ENCODE measurements at regions not wholly inside any gene's neighbourhood (a gene's known extent, or its start where the extent isn't known, plus 50 kb on each side); places are given as distances from the start of the nearest gene placed in this dataset.
A peak's percentile ranks its signal among the peaks of the same experiment; 100 is the strongest.

GRCh38 chr10:6311700-6312330 is 109.1 kb downstream of the PFKFB3 start:
- no peaks in the 10 kb centered on the region for H3K36me3 ChIP-seq
- intact Hi-C loops (cut with DNase I), result no loop called here
- WGBS, 2 donors, result 85 to 90% methylated on average over 11 of the region's 11 CpGs
- no peak overlapping the region for H3K4me3 ChIP-seq
- H3K27ac ChIP-seq, result no peak overlapping the region
- H3K9me3 ChIP-seq, result no peaks in the 10 kb centered on the region
- no peak for TF ChIP-seq CTCF (IDR thresholded peaks at IDR 0.05)
- no peaks in the 10 kb centered on the region for H3K27me3 ChIP-seq
- peaks cover 0 to 3% (median 0%) of the 10 kb centered on the region in 3 donors for H3K4me1 ChIP-seq
- ATAC-seq, result no peak
- no peak for DNase-seq
- no peak for FAIRE-seq

GRCh38 chr10:6312636-6313035 is 109.9 kb downstream of the PFKFB3 start:
- intact Hi-C loops (cut with DNase I), result no loop called here
- Histone ChIP-seq H3K27me3 (no peaks in the 10 kb centered on the region), H3K4me3 (no peak overlapping the region), H3K36me3 (no peaks in the 10 kb centered on the region), H3K4me1 (peaks cover 0 to 3% (median 0%) of the 10 kb centered on the region in 3 donors), H3K9me3 (no peaks in the 10 kb centered on the region), H3K27ac (no peak overlapping the region)
- no peak for TF ChIP-seq CTCF (IDR thresholded peaks at IDR 0.05)
- ATAC-seq (no peak), DNase-seq (no peak), FAIRE-seq (no peak)
- WGBS, 2 donors, result 73 to 77% methylated on average over 6 of the region's 6 CpGs

GRCh38 chr10:6313111-6313895 is 110.6 kb downstream of the PFKFB3 start:
- no peak for TF ChIP-seq CTCF (IDR thresholded peaks at IDR 0.05)
- H3K36me3 ChIP-seq, result no peaks in the 10 kb centered on the region
- peaks cover 0 to 3% (median 0%) of the 10 kb centered on the region in 3 donors for H3K4me1 ChIP-seq
- 86 to 88% methylated on average over 12 of the region's 12 CpGs for WGBS, 2 donors
- no peak overlapping the region for H3K4me3 ChIP-seq
- H3K9me3 ChIP-seq, result no peaks in the 10 kb centered on the region
- DNase-seq, result no peak
- no peak for ATAC-seq
- no peak overlapping the region for H3K27ac ChIP-seq
- H3K27me3 ChIP-seq, result no peaks in the 10 kb centered on the region
- FAIRE-seq, result no peak
- intact Hi-C loops (cut with DNase I), result no loop called here

GRCh38 chr10:6314620-6315205 is 112.0 kb downstream of the PFKFB3 start:
- Histone ChIP-seq H3K27ac (peak overlapping the region in 2 of 4 donors; percentile 48 to 55), H3K27me3 (no peaks in the 10 kb centered on the region), H3K4me3 (no peak overlapping the region), H3K36me3 (no peaks in the 10 kb centered on the region), H3K9me3 (no peaks in the 10 kb centered on the region), H3K4me1 (peaks cover 0 to 3% (median 0%) of the 10 kb centered on the region in 3 donors)
- peak; percentile 73 to 91 (median 84) for ATAC-seq
- intact Hi-C loops (cut with DNase I), result no loop called here
- TF ChIP-seq CTCF (IDR thresholded peaks at IDR 0.05), result no peak
- 63 to 65% methylated on average over 9 of the region's 9 CpGs for WGBS, 2 donors
- peak in 3 of 6 donors; percentile 13 to 38 (median 27) for DNase-seq
- no peak for FAIRE-seq
